ENCODE measurements at regions not wholly inside any gene's neighbourhood (a gene's known extent, or its start where the extent isn't known, plus 50 kb on each side); places are given as distances from the start of the nearest gene placed in this dataset.

GRCh38 chr6:92000112-92000511 lies 1413.2 kb upstream of the MAP3K7 start:
- ChIA-PET CTCF (no interaction called here), POLR2A (no interaction called here)
- H3K4me1 ChIP-seq (ENCODE audit: control extremely low read depth in 1 of 4, control insufficient read depth in 4 of 4, insufficient read depth in 4 of 4, low read length in 3 of 4) = no peaks in the 10 kb centered on the region
- H3K9me3 ChIP-seq (ENCODE audit: control extremely low read depth in 1 of 5, control insufficient read depth in 4 of 5, insufficient read depth in 2 of 5, low read depth in 1 of 5, low read length in 4 of 5) = peaks cover 0 to 2% (median 0%) of the 10 kb centered on the region in 5 experiments
- no peak overlapping the region for H3K4me3 ChIP-seq (ENCODE audit: control insufficient read depth in 1 of 7, extremely low read depth in 1 of 7, insufficient read depth in 4 of 7, low read depth in 2 of 7, low read length in 6 of 7)
- 100% methylated on average over 2 of the region's 3 CpGs for WGBS (ENCODE audit: insufficient coverage)
- no peak for DNase-seq
- H3K36me3 ChIP-seq (ENCODE audit: control insufficient read depth in 4 of 4, insufficient read depth in 4 of 4, low read length in 3 of 4) = no peaks in the 10 kb centered on the region
- H3K27ac ChIP-seq (ENCODE audit: insufficient read depth in 1 of 2, low read depth in 1 of 2, low read length in 2 of 2, poor library complexity in 1 of 2, severe bottlenecking in 2 of 2) = no peak overlapping the region
- H3K27me3 ChIP-seq (replicated peaks in 2 of 5; ENCODE audit: control insufficient read depth in 4 of 5, insufficient read depth in 5 of 5, low read length in 4 of 5) = no peaks in the 10 kb centered on the region

GRCh38 chr6:91994787-91995186 lies 1407.9 kb upstream of the MAP3K7 start:
- ChIA-PET CTCF (no interaction called here), POLR2A (no interaction called here)
- DNase-seq = no peak
- Histone ChIP-seq H3K4me1 (ENCODE audit: control extremely low read depth in 1 of 4, control insufficient read depth in 4 of 4, insufficient read depth in 4 of 4, low read length in 3 of 4) (no peaks in the 10 kb centered on the region), H3K9me3 (ENCODE audit: control extremely low read depth in 1 of 5, control insufficient read depth in 4 of 5, insufficient read depth in 2 of 5, low read depth in 1 of 5, low read length in 4 of 5) (peaks cover 0 to under 1% (median 0%) of the 10 kb centered on the region in 5 experiments), H3K36me3 (ENCODE audit: control insufficient read depth in 4 of 4, insufficient read depth in 4 of 4, low read length in 3 of 4) (no peaks in the 10 kb centered on the region), H3K4me3 (ENCODE audit: control insufficient read depth in 1 of 7, extremely low read depth in 1 of 7, insufficient read depth in 4 of 7, low read depth in 2 of 7, low read length in 6 of 7) (no peak overlapping the region), H3K27ac (ENCODE audit: insufficient read depth in 1 of 2, low read depth in 1 of 2, low read length in 2 of 2, poor library complexity in 1 of 2, severe bottlenecking in 2 of 2) (no peak overlapping the region), H3K27me3 (replicated peaks in 2 of 5; ENCODE audit: control insufficient read depth in 4 of 5, insufficient read depth in 5 of 5, low read length in 4 of 5) (no peaks in the 10 kb centered on the region)
- no CpG with 5 or more reads among the region's 1 CpG for WGBS (ENCODE audit: insufficient coverage)

GRCh38 chr6:91982559-91982958 lies 1395.7 kb upstream of the MAP3K7 start:
- Histone ChIP-seq H3K4me1 (ENCODE audit: control extremely low read depth in 1 of 4, control insufficient read depth in 4 of 4, insufficient read depth in 4 of 4, low read length in 3 of 4) (no peaks in the 10 kb centered on the region), H3K27ac (ENCODE audit: insufficient read depth in 1 of 2, low read depth in 1 of 2, low read length in 2 of 2, poor library complexity in 1 of 2, severe bottlenecking in 2 of 2) (no peak overlapping the region), H3K4me3 (ENCODE audit: control insufficient read depth in 1 of 7, extremely low read depth in 1 of 7, insufficient read depth in 4 of 7, low read depth in 2 of 7, low read length in 6 of 7) (no peak overlapping the region), H3K9me3 (ENCODE audit: control extremely low read depth in 1 of 5, control insufficient read depth in 4 of 5, insufficient read depth in 2 of 5, low read depth in 1 of 5, low read length in 4 of 5) (no peaks in the 10 kb centered on the region), H3K27me3 (replicated peaks in 2 of 5; ENCODE audit: control insufficient read depth in 4 of 5, insufficient read depth in 5 of 5, low read length in 4 of 5) (no peaks in the 10 kb centered on the region), H3K36me3 (ENCODE audit: control insufficient read depth in 4 of 4, insufficient read depth in 4 of 4, low read length in 3 of 4) (no peaks in the 10 kb centered on the region)
- CTCF ChIA-PET = interaction anchor here (1.4 kb wide), 1 partner anchor 657 kb away, joined by 3 read pairs; no protein-coding TSS in a partner anchor
- POLR2A ChIA-PET = no interaction called here
- no peak for DNase-seq

- ChIA-PET CTCF (no interaction called here), POLR2A (no interaction called here)
- H3K4me3 ChIP-seq (ENCODE audit: control insufficient read depth in 1 of 7, extremely low read depth in 1 of 7, insufficient read depth in 4 of 7, low read depth in 2 of 7, low read length in 6 of 7) = no peak overlapping the region
- no peaks in the 10 kb centered on the region for H3K4me1 ChIP-seq (ENCODE audit: control extremely low read depth in 1 of 4, control insufficient read depth in 4 of 4, insufficient read depth in 4 of 4, low read length in 3 of 4)
- WGBS (ENCODE audit: insufficient coverage) = 100% methylated on average over 1 of the region's 1 CpG
- no peak for DNase-seq
- H3K27me3 ChIP-seq (replicated peaks in 2 of 5; ENCODE audit: control insufficient read depth in 4 of 5, insufficient read depth in 5 of 5, low read length in 4 of 5) = no peaks in the 10 kb centered on the region
- H3K36me3 ChIP-seq (ENCODE audit: control insufficient read depth in 4 of 4, insufficient read depth in 4 of 4, low read length in 3 of 4) = no peaks in the 10 kb centered on the region
- H3K27ac ChIP-seq (ENCODE audit: insufficient read depth in 1 of 2, low read depth in 1 of 2, low read length in 2 of 2, poor library complexity in 1 of 2, severe bottlenecking in 2 of 2) = no peak overlapping the region
- H3K9me3 ChIP-seq (ENCODE audit: control extremely low read depth in 1 of 5, control insufficient read depth in 4 of 5, insufficient read depth in 2 of 5, low read depth in 1 of 5, low read length in 4 of 5) = no peaks in the 10 kb centered on the region
Observed at GRCh38 chr6:91976797-91977196, 1389.9 kb upstream of the MAP3K7 start.

GRCh38 chr6:91970700-91971099 lies 1383.8 kb upstream of the MAP3K7 start:
- no peaks in the 10 kb centered on the region for H3K36me3 ChIP-seq (ENCODE audit: control insufficient read depth in 4 of 4, insufficient read depth in 4 of 4, low read length in 3 of 4)
- H3K9me3 ChIP-seq (ENCODE audit: control extremely low read depth in 1 of 5, control insufficient read depth in 4 of 5, insufficient read depth in 2 of 5, low read depth in 1 of 5, low read length in 4 of 5) = peaks cover 0 to 13% (median 0%) of the 10 kb centered on the region in 5 experiments
- H3K4me3 ChIP-seq (ENCODE audit: control insufficient read depth in 1 of 7, extremely low read depth in 1 of 7, insufficient read depth in 4 of 7, low read depth in 2 of 7, low read length in 6 of 7) = no peak overlapping the region
- ChIA-PET POLR2A (no interaction called here), CTCF (no interaction called here)
- WGBS (ENCODE audit: insufficient coverage) = 100% methylated on average over 1 of the region's 2 CpGs
- no peaks in the 10 kb centered on the region for H3K4me1 ChIP-seq (ENCODE audit: control extremely low read depth in 1 of 4, control insufficient read depth in 4 of 4, insufficient read depth in 4 of 4, low read length in 3 of 4)
- H3K27ac ChIP-seq (ENCODE audit: insufficient read depth in 1 of 2, low read depth in 1 of 2, low read length in 2 of 2, poor library complexity in 1 of 2, severe bottlenecking in 2 of 2) = no peak overlapping the region
- H3K27me3 ChIP-seq (replicated peaks in 2 of 5; ENCODE audit: control insufficient read depth in 4 of 5, insufficient read depth in 5 of 5, low read length in 4 of 5) = no peaks in the 10 kb centered on the region
- DNase-seq = no peak

- Histone ChIP-seq H3K9me3 (ENCODE audit: control extremely low read depth in 1 of 5, control insufficient read depth in 4 of 5, insufficient read depth in 2 of 5, low read depth in 1 of 5, low read length in 4 of 5) (peaks cover 0 to 16% (median 0%) of the 10 kb centered on the region in 5 experiments), H3K4me3 (ENCODE audit: control insufficient read depth in 1 of 7, extremely low read depth in 1 of 7, insufficient read depth in 4 of 7, low read depth in 2 of 7, low read length in 6 of 7) (no peak overlapping the region), H3K27me3 (replicated peaks in 2 of 5; ENCODE audit: control insufficient read depth in 4 of 5, insufficient read depth in 5 of 5, low read length in 4 of 5) (no peaks in the 10 kb centered on the region), H3K4me1 (ENCODE audit: control extremely low read depth in 1 of 4, control insufficient read depth in 4 of 4, insufficient read depth in 4 of 4, low read length in 3 of 4) (no peaks in the 10 kb centered on the region), H3K27ac (ENCODE audit: insufficient read depth in 1 of 2, low read depth in 1 of 2, low read length in 2 of 2, poor library complexity in 1 of 2, severe bottlenecking in 2 of 2) (no peak overlapping the region), H3K36me3 (ENCODE audit: control insufficient read depth in 4 of 4, insufficient read depth in 4 of 4, low read length in 3 of 4) (no peaks in the 10 kb centered on the region)
- CTCF ChIA-PET = interaction anchor here (1.0 kb wide), 1 partner anchor 117 kb away, joined by 3 read pairs; no protein-coding TSS in a partner anchor
- 100% methylated on average over 1 of the region's 1 CpG for WGBS (ENCODE audit: insufficient coverage)
- DNase-seq = no peak
- POLR2A ChIA-PET = no interaction called here
Observed at GRCh38 chr6:91965872-91966271, 1379.0 kb upstream of the MAP3K7 start.

GRCh38 chr6:91961671-91962070 lies 1374.8 kb upstream of the MAP3K7 start:
- no CpG with 5 or more reads among the region's 2 CpGs for WGBS (ENCODE audit: insufficient coverage)

More at GRCh38 chr6:91961671-91962070, 1374.8 kb upstream of the MAP3K7 start:
- H3K27me3 ChIP-seq (replicated peaks in 2 of 5; ENCODE audit: control insufficient read depth in 4 of 5, insufficient read depth in 5 of 5, low read length in 4 of 5) = no peaks in the 10 kb centered on the region
- no peaks in the 10 kb centered on the region for H3K4me1 ChIP-seq (ENCODE audit: control extremely low read depth in 1 of 4, control insufficient read depth in 4 of 4, insufficient read depth in 4 of 4, low read length in 3 of 4)
- H3K27ac ChIP-seq (ENCODE audit: insufficient read depth in 1 of 2, low read depth in 1 of 2, low read length in 2 of 2, poor library complexity in 1 of 2, severe bottlenecking in 2 of 2) = no peak overlapping the region
- peaks cover 0 to 12% (median 0%) of the 10 kb centered on the region in 5 experiments for H3K9me3 ChIP-seq (ENCODE audit: control extremely low read depth in 1 of 5, control insufficient read depth in 4 of 5, insufficient read depth in 2 of 5, low read depth in 1 of 5, low read length in 4 of 5)
- no peak for DNase-seq
- no peak overlapping the region for H3K4me3 ChIP-seq (ENCODE audit: control insufficient read depth in 1 of 7, extremely low read depth in 1 of 7, insufficient read depth in 4 of 7, low read depth in 2 of 7, low read length in 6 of 7)
- POLR2A ChIA-PET = no interaction called here
- no peaks in the 10 kb centered on the region for H3K36me3 ChIP-seq (ENCODE audit: control insufficient read depth in 4 of 4, insufficient read depth in 4 of 4, low read length in 3 of 4)
- CTCF ChIA-PET = no interaction called here

Measured in common myeloid progenitor, CD34-positive (primary cell).